ENCODE measurements at regions not wholly inside any gene's neighbourhood (a gene's known extent, or its start where the extent isn't known, plus 50 kb on each side); places are given as distances from the start of the nearest gene placed in this dataset.

GRCh38 chr13:86974995-86975328, 696.2 kb upstream of the SLITRK5 start:
- DNase-seq, result no peak

DNA sequence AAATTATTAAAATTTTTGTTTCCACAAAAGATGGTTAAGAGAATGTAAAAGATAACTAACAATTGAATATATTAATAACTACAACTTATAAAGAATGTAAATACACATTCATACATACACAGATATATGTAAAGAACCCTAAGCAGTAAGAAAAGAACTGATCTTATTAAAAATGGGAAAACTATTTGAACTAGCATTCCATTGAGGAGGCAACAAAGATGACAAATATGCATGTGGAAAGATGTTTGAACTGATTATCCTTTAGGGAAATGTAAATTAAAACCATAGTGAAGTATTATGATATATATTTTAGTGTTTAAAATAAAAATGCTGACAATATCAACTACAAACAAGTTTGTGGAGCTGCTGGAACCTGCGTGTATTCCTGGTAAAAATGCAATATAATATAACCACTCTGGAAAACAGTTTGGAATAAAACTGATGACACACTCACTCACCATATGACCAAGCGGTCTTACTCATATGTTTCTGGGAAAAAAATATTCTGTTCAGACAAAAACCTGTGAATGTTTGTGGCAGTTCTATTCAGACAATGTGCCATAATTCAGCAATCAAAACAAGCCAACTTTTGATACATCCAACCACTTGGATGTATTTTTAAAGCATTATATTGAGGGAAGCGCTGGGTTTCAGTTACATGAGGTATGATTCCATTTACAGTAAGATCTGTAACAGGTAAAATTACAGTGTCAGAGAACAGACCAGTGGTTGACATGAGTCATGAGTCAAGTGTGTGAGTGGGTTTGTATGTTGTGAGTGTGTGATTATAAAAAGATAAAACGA, 694.4 kb upstream of the SLITRK5 start:
- DNase-seq, result no peak

- DNase-seq, result no peak
These were observed 684.7 kb upstream of the SLITRK5 start for GRCh38 chr13:86986448-86986847.

DNA sequence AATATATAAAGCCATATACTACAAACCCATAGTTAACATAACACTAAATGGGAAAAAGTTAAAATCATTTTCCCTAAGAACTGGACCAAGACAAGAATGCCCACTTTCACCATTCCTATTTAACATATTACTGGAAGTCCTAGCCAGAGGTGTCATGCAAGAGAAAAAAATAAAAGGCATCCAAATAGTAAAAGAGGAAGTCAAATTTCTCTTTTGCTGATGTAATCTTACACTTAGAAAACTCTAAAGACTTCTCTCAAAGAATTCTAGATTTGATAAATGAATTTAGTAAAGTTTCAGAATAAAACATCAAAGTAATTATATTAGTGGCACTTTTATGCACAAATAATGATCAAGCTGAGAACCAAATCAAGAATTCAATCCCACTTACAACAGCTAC, 678.9 kb upstream of the SLITRK5 start:
- no peak for DNase-seq

- DNase-seq, result no peak
These were observed 667.9 kb upstream of the SLITRK5 start for GRCh38 chr13:87003265-87003664.

DNA sequence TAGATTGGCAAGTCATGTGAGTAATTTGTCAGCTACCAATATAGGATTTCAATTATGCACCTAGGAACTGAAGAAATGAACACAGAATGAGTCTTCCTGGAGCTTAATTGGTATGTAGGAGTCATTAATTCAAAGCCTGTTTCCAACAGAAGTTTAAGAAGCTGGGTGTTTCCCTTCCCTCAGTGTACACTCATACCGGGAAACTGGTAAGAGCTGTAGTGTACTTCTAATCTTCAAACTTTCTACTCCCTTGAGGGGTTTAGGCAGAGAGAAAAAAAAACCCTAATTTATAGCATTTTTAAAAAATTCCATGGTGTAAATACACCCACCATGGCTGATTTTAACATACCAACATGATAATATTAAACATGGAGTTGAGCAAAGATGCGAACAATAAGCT, 665.7 kb upstream of the SLITRK5 start:
- DNase-seq, result no peak

DNA sequence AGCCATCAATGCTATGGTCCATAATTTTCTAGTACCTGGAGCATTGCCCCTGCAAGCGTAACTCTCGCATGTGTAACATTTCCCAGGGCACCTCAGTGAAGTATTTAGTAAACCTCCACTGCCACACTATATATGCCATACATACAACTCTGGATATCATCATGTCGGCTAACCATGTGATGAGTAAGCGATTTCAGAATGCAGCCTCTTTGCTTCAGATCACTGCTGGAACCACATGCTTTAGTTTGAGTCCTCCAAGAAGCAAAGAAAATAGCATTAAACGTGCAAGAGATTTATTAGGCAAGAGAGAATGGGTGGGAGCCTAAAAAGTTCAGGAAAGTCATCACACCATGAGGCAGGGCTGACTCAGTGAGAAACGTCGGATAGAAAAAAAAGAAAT, 635.6 kb upstream of the SLITRK5 start:
- no peak for DNase-seq

DNA sequence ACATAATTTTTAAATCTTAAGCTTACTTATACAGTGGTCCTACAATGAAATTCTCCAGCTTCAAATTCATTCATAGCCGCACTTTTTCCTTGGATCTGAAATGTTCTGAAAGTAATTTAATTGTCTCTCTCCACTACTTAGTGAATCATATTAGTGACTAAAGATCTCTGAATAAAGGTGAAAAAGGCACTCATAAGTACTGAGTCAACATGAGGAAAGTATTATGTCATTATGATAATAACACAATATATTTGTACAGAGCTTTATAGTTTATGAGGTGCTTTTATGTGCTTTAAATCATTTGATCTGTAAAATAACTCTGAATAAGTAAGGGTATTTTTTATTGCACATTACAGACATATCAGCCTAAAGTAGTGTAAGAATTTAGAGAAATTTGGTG, 628.2 kb upstream of the SLITRK5 start:
- no peak for DNase-seq

DNA sequence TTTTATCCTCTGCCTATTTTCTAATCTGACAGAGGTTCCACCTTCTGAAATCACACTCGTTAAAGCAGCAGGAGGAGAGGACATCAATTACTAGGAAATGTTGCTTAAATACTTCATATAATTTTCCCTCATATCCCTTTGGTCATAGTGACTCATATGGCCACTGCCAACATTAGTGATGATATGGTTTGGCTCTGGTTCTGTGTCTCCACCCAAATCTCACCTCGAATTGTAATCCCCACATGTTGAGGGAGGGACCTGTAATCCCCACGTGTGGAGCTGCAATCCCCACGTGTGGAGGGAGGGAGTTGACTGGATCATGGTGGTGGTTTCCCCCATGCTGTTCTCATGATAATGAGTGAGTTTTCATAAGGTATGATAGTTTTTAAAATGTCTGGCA, 618.4 kb upstream of the SLITRK5 start:
- no peak for DNase-seq

DNA sequence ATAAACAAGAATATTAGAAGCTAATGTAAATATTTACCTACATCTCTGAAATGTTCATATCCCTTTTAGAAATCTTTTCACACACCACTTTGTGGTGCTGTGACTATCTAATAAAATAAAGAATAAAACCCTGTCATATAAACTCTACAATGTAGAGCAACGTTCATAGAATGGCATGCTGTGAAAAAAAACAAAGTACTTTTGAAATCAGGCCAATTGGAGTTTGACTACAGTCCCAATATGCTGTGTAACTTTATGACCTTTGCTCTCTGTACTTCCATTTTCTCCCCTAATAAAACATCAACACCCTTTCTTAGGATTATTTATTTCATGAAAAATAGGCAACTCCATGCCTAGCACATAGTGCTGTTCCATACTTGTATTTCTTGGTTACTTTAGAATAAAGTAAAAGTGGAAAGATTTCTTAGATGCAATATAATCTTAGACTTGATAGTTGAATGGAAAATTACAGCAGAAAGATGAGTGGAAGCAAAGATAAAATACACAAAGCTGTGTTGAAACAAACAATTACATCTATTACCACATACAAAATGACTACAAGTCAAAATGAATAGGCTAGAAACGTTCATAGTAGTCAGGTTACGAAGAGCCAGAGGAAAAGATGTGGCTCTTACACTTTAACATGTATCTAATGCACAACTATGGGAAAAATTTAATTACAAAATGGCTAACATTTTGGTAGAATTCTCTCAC, 613.2 kb upstream of the SLITRK5 start:
- no peak for DNase-seq

DNA sequence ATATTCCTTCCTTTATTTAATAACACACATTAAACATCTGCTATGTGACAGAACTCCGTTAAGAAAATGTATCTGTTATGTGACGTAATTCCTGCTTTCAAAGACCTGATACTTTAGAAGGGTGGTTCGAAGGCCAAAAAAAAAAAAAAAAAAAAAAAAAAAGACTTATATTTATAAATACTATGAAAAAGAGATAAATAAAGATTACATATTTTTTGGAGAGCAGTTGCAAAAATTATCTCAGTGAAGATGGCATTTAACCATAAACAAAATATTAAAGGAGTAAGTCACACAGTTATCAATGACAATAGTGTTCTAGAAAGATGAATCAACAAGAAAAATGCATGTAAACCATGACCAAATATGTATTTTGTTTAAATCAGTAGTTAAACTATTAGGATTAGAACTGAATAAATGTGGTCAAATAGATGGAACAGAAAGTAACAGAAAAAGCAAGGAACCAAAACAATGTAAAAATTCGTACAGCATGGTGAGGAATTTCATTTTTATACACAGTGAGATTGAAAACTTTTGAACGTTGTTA, 612.3 kb upstream of the SLITRK5 start:
- no peak for DNase-seq

GRCh38 chr13:87078947-87079795, 592.0 kb upstream of the SLITRK5 start:
- DNase-seq, result no peak

DNA sequence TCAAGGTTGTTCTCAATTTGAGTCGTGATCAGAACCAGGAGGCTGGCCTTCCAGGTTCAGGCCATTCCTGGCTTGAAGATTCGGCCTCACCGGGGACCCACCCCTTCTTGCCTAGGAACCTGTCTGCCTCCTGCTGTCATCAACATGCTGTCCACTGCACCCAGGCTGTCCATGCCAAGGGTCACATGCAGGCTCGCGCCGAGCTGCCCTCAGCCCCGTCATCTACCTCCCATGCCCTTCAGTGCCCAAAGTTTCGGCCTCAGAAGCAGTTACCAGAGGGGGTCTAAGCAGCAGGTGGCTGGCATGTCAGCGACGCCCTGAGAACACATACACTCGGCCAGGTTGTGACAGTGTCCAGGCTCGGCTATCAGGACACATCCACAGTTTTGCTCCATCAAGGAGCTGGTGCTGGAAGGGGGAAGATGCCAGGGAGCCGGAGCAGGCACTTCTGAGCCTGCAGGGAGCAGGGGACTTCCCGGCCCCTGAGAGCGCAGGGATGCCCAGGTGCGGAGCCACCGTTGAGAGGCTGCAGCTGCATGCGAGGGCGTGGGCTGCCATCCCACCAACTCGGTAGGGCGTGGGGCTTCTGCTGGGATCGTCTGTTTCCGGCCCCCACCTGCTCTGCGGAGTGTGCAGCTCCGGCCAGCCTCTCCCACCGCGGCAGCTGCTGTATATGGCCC, 590.9 kb upstream of the SLITRK5 start:
- no peak for DNase-seq

GRCh38 chr13:87084192-87084591, 587.0 kb upstream of the SLITRK5 start:
- DNase-seq, result no peak

DNA sequence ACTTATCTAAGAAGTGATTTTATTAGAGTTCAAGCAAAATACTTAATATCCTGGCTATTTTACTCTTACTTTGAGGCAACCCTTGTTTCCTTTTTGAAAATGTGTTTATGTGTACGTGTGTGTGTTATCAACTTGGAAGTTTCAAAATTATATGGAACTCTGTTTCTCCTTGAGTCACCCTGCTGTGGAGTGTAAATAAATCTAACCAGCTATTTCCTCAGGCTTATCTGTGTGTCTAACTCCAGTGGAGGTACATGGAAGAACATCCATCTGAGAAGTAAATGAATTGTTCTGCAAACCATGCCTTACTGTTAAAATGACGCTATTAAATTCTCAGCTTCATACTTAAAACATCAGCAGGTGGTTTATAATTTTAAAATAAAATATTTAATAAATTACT, 583.4 kb upstream of the SLITRK5 start:
- no peak for DNase-seq

- DNase-seq, result no peak
These were observed 581.8 kb upstream of the SLITRK5 start for GRCh38 chr13:87089391-87089790.

DNA sequence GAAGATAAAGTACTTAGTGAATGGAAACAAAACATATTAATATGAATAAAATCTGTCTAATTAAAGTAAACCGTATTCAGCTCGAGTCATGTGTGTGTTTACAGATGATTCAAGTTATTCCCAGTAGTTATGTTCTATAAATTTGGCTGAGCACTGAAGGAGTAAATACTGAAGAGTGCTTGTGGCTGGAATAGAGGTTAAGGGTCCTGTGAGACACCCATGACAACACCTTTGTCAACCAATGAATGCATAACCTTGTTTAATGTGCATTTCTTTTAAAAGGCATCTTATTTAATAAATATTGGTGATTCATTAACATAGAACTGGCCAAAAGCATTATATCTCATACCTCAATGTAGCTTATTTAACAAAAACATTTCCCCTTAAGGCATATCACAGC, 577.8 kb upstream of the SLITRK5 start:
- DNase-seq, result no peak

DNA sequence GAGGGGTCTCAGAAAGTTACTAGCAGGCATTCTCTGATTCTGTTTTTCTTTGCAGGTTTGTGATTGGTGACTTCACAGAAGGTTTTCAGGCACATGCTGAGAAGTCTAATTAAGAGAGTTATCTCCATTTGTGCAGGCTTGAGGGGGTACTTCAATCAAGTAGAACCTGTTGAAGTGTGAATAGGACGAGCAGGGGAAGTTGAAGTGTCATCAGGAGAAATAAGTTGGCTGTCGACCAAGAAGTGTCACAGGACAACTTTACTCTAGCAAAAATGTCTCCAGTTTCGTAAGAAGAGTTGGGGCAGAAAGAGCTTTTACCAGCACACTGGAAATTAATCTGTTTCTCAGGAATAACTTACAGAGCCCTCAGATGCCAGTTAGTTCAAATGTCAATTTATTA, 576.5 kb upstream of the SLITRK5 start:
- no peak for DNase-seq

- DNase-seq, result no peak
These were observed 570.7 kb upstream of the SLITRK5 start for GRCh38 chr13:87100431-87100830.

GRCh38 chr13:87107651-87108050, 563.5 kb upstream of the SLITRK5 start:
- no peak for DNase-seq

GRCh38 chr13:87120476-87120875, 550.7 kb upstream of the SLITRK5 start:
- DNase-seq, result no peak

- no peak for DNase-seq
These were observed 548.6 kb upstream of the SLITRK5 start for GRCh38 chr13:87122551-87122950.
